ENCODE measurements at regions not wholly inside any gene's neighbourhood (a gene's known extent, or its start where the extent isn't known, plus 50 kb on each side); places are given as distances from the start of the nearest gene placed in this dataset.

GRCh38 chr9:16150938-16151650 is 598.3 kb downstream of the CCDC171 start:
- Mint-ChIP-seq H3K9me3 (peaks cover 20% of the 10 kb centered on the region), H3K36me3 (ENCODE audit: insufficient read depth) (no peaks in the 10 kb centered on the region), H3K4me1 (no peaks in the 10 kb centered on the region), H3K27ac (ENCODE audit: low read depth) (no peak overlapping the region), H3K27me3 (no peaks in the 10 kb centered on the region), H3K4me3 (no peak overlapping the region)
- DNase-seq (ENCODE audit: low spot score in 2 of 2): no peak
- no peak for ATAC-seq (replicated peaks; ENCODE audit: extremely low read depth, poor library complexity, severe bottlenecking)

GRCh38 chr9:16152276-16153101 is 599.6 kb downstream of the CCDC171 start:
- Mint-ChIP-seq H3K27me3 (no peaks in the 10 kb centered on the region), H3K4me1 (no peaks in the 10 kb centered on the region), H3K9me3 (peaks cover 20% of the 10 kb centered on the region), H3K27ac (ENCODE audit: low read depth) (no peak overlapping the region), H3K36me3 (ENCODE audit: insufficient read depth) (no peaks in the 10 kb centered on the region), H3K4me3 (no peak overlapping the region)
- DNase-seq (ENCODE audit: low spot score in 2 of 2): no peak
- ATAC-seq (replicated peaks; ENCODE audit: extremely low read depth, poor library complexity, severe bottlenecking): no peak

GRCh38 chr9:16153221-16153620 is 600.4 kb downstream of the CCDC171 start:
- Mint-ChIP-seq H3K4me1 (no peaks in the 10 kb centered on the region), H3K36me3 (ENCODE audit: insufficient read depth) (no peaks in the 10 kb centered on the region), H3K9me3 (peaks cover 20% of the 10 kb centered on the region), H3K4me3 (no peak overlapping the region), H3K27ac (ENCODE audit: low read depth) (no peak overlapping the region), H3K27me3 (no peaks in the 10 kb centered on the region)
- DNase-seq (ENCODE audit: low spot score in 2 of 2) (no peak), ATAC-seq (replicated peaks; ENCODE audit: extremely low read depth, poor library complexity, severe bottlenecking) (no peak)

GRCh38 chr9:16153741-16154140 is 600.9 kb downstream of the CCDC171 start:
- Mint-ChIP-seq H3K4me3 (no peak overlapping the region), H3K36me3 (ENCODE audit: insufficient read depth) (no peaks in the 10 kb centered on the region), H3K4me1 (no peaks in the 10 kb centered on the region), H3K27ac (ENCODE audit: low read depth) (no peak overlapping the region), H3K9me3 (peaks cover 19% of the 10 kb centered on the region), H3K27me3 (no peaks in the 10 kb centered on the region)
- no peak for ATAC-seq (replicated peaks; ENCODE audit: extremely low read depth, poor library complexity, severe bottlenecking)
- DNase-seq (ENCODE audit: low spot score in 2 of 2): no peak

GRCh38 chr9:16154521-16155078 is 601.8 kb downstream of the CCDC171 start:
- Mint-ChIP-seq H3K27ac (ENCODE audit: low read depth) (no peak overlapping the region), H3K36me3 (ENCODE audit: insufficient read depth) (no peaks in the 10 kb centered on the region), H3K27me3 (no peaks in the 10 kb centered on the region), H3K9me3 (peaks cover 17% of the 10 kb centered on the region), H3K4me1 (no peaks in the 10 kb centered on the region), H3K4me3 (no peak overlapping the region)
- ATAC-seq (replicated peaks; ENCODE audit: extremely low read depth, poor library complexity, severe bottlenecking): no peak
- DNase-seq (ENCODE audit: low spot score in 2 of 2): no peak

GRCh38 chr9:16155878-16156277 is 603.0 kb downstream of the CCDC171 start:
- H3K27ac Mint-ChIP-seq (ENCODE audit: low read depth): no peak overlapping the region
- H3K9me3 Mint-ChIP-seq: peaks cover 11% of the 10 kb centered on the region
- H3K36me3 Mint-ChIP-seq (ENCODE audit: insufficient read depth): no peaks in the 10 kb centered on the region
- no peak overlapping the region for H3K4me3 Mint-ChIP-seq
- H3K4me1 Mint-ChIP-seq: no peaks in the 10 kb centered on the region
- DNase-seq (ENCODE audit: low spot score in 2 of 2): no peak
- ATAC-seq (replicated peaks; ENCODE audit: extremely low read depth, poor library complexity, severe bottlenecking): no peak
- no peaks in the 10 kb centered on the region for H3K27me3 Mint-ChIP-seq

GRCh38 chr9:16157216-16157615 is 604.4 kb downstream of the CCDC171 start:
- ATAC-seq (replicated peaks; ENCODE audit: extremely low read depth, poor library complexity, severe bottlenecking) (no peak), DNase-seq (ENCODE audit: low spot score in 2 of 2) (no peak)
- Mint-ChIP-seq H3K36me3 (ENCODE audit: insufficient read depth) (no peaks in the 10 kb centered on the region), H3K27me3 (no peaks in the 10 kb centered on the region), H3K9me3 (peaks cover 13% of the 10 kb centered on the region), H3K27ac (ENCODE audit: low read depth) (no peak overlapping the region), H3K4me3 (no peak overlapping the region), H3K4me1 (no peaks in the 10 kb centered on the region)

GRCh38 chr9:16157651-16158050 is 604.8 kb downstream of the CCDC171 start:
- DNase-seq (ENCODE audit: low spot score in 2 of 2): no peak
- Mint-ChIP-seq H3K36me3 (ENCODE audit: insufficient read depth) (no peaks in the 10 kb centered on the region), H3K9me3 (peaks cover 15% of the 10 kb centered on the region), H3K27me3 (no peaks in the 10 kb centered on the region), H3K4me3 (no peak overlapping the region), H3K4me1 (no peaks in the 10 kb centered on the region), H3K27ac (ENCODE audit: low read depth) (no peak overlapping the region)
- no peak for ATAC-seq (replicated peaks; ENCODE audit: extremely low read depth, poor library complexity, severe bottlenecking)

- ATAC-seq (replicated peaks; ENCODE audit: extremely low read depth, poor library complexity, severe bottlenecking) (no peak), DNase-seq (ENCODE audit: low spot score in 2 of 2) (no peak)
- Mint-ChIP-seq H3K27me3 (no peaks in the 10 kb centered on the region), H3K36me3 (ENCODE audit: insufficient read depth) (no peaks in the 10 kb centered on the region), H3K4me3 (no peak overlapping the region), H3K4me1 (no peaks in the 10 kb centered on the region), H3K9me3 (peaks cover 15% of the 10 kb centered on the region), H3K27ac (ENCODE audit: low read depth) (no peak overlapping the region)
These were observed 605.2 kb downstream of the CCDC171 start for GRCh38 chr9:16158093-16158492.

- H3K27ac Mint-ChIP-seq (ENCODE audit: low read depth): no peak overlapping the region
- H3K4me3 Mint-ChIP-seq: no peak overlapping the region
- H3K4me1 Mint-ChIP-seq: no peaks in the 10 kb centered on the region
- H3K27me3 Mint-ChIP-seq: no peaks in the 10 kb centered on the region
- H3K36me3 Mint-ChIP-seq (ENCODE audit: insufficient read depth): no peaks in the 10 kb centered on the region
- peaks cover 15% of the 10 kb centered on the region for H3K9me3 Mint-ChIP-seq
- DNase-seq (ENCODE audit: low spot score in 2 of 2): no peak
- no peak for ATAC-seq (replicated peaks; ENCODE audit: extremely low read depth, poor library complexity, severe bottlenecking)
These were observed 608.6 kb downstream of the CCDC171 start for GRCh38 chr9:16161483-16161882.

- no peaks in the 10 kb centered on the region for H3K36me3 Mint-ChIP-seq (ENCODE audit: insufficient read depth)
- H3K27ac Mint-ChIP-seq (ENCODE audit: low read depth): no peak overlapping the region
- ATAC-seq (replicated peaks; ENCODE audit: extremely low read depth, poor library complexity, severe bottlenecking): no peak
- peaks cover 5% of the 10 kb centered on the region for H3K9me3 Mint-ChIP-seq
- H3K27me3 Mint-ChIP-seq: no peaks in the 10 kb centered on the region
- no peak for DNase-seq (ENCODE audit: low spot score in 2 of 2)
- no peaks in the 10 kb centered on the region for H3K4me1 Mint-ChIP-seq
- no peak overlapping the region for H3K4me3 Mint-ChIP-seq
These were observed 617.3 kb downstream of the CCDC171 start for GRCh38 chr9:16170119-16170518.

GRCh38 chr9:16171911-16172310 is 619.1 kb downstream of the CCDC171 start:
- no peak overlapping the region for H3K4me3 Mint-ChIP-seq
- H3K9me3 Mint-ChIP-seq: peaks cover 5% of the 10 kb centered on the region
- no peaks in the 10 kb centered on the region for H3K36me3 Mint-ChIP-seq (ENCODE audit: insufficient read depth)
- no peak overlapping the region for H3K27ac Mint-ChIP-seq (ENCODE audit: low read depth)
- H3K4me1 Mint-ChIP-seq: no peaks in the 10 kb centered on the region
- H3K27me3 Mint-ChIP-seq: no peaks in the 10 kb centered on the region
- DNase-seq (ENCODE audit: low spot score in 2 of 2) (no peak), ATAC-seq (replicated peaks; ENCODE audit: extremely low read depth, poor library complexity, severe bottlenecking) (no peak)

GRCh38 chr9:16172796-16173195 is 620.0 kb downstream of the CCDC171 start:
- Mint-ChIP-seq H3K4me3 (no peak overlapping the region), H3K36me3 (ENCODE audit: insufficient read depth) (no peaks in the 10 kb centered on the region), H3K27me3 (no peaks in the 10 kb centered on the region), H3K9me3 (peaks cover 5% of the 10 kb centered on the region), H3K27ac (ENCODE audit: low read depth) (no peak overlapping the region), H3K4me1 (no peaks in the 10 kb centered on the region)
- DNase-seq (ENCODE audit: low spot score in 2 of 2) (no peak), ATAC-seq (replicated peaks; ENCODE audit: extremely low read depth, poor library complexity, severe bottlenecking) (no peak)
